Esophagus squamous epithelium (tissue), 5 donors: ENCODE measurements at regions not wholly inside any gene's neighbourhood (a gene's known extent, or its start where the extent isn't known, plus 50 kb on each side); places are given as distances from the start of the nearest gene placed in this dataset.

Experiments
- DNase-seq: peaks from one replicate; lab custom pipeline; 2025; lab: John Stamatoyannopoulos, UW
- H3K27ac ChIP-seq, 4 donors: fragments of 200-600 bp; sonication (generic); one replicate each; pipeline ENCODE4 v1.5.1; 2016 to 2019; ENCODE audit warnings: mild to moderate bottlenecking in 1 of 4
- H3K27me3 ChIP-seq, 4 donors: fragments of 200-600 bp; sonication (generic); 1 replicate in 3 of 4; 2 replicates in 1 of 4; pipeline versions ENCODE4 v1.5.1 to v1.6.0; 2017 to 2021; ENCODE audit warnings: antibody characterized with exemption in 1 of 4
- H3K36me3 ChIP-seq, 3 donors: fragments of 200-600 bp; sonication (generic); one replicate each; pipeline ENCODE4 v1.5.1; 2016 to 2019
- H3K4me1 ChIP-seq, 3 donors: fragments of 200-600 bp; sonication (generic); one replicate each; pipeline ENCODE4 v1.5.1; 2017 to 2019
- H3K4me3 ChIP-seq, 4 donors: fragments of 200-600 bp; sonication (generic); 1 replicate in 3 of 4; 2 replicates in 1 of 4; pipeline ENCODE4 v1.5.1; 2016 to 2019; ENCODE audit warnings: mild to moderate bottlenecking in 2 of 4, moderate library complexity in 1 of 4
- H3K9me3 ChIP-seq, 3 donors: fragments of 200-600 bp; sonication (generic); one replicate each; pipeline ENCODE4 v1.5.1; 2016 to 2019
- CTCF ChIP-seq, 6 experiments: fragments of 450-650 bp in 4 of 6; fragments of 200-600 bp in 2 of 6; sonication (generic) in 2 of 6; IDR thresholded peaks; one replicate each; pipeline ENCODE4 v1.5.1; 2016 to 2019; ENCODE audit warnings: antibody characterized with exemption in 6 of 6, mild to moderate bottlenecking in 4 of 6, moderate library complexity in 4 of 6
- POLR2A ChIP-seq, 4 donors: fragments of 450-650 bp; IDR thresholded peaks; one replicate each; pipeline ENCODE4 v1.6.1; 2017; ENCODE audit warnings: antibody characterized with exemption in 4 of 4, mild to moderate bottlenecking in 4 of 4, moderate library complexity in 3 of 4
- WGBS, 2 donors: methylation state at CpG; one replicate each; pipeline ENCODE4 v1.1.5; 2018; 5-methylcytosine and 5-hydroxymethylcytosine counted together
- intact Hi-C: fragments of 100-400 bp; cut with DNase I; formaldehyde crosslinking; loops from one replicate; pipeline ENCODE4 v1.15.0; 2022
- donor health status: DM: yes; HTN: yes; CAD: no.

GRCh38 chr6:93104195-93104817, 315.1 kb downstream of the EPHA7 start:
- intact Hi-C loops: no loop called here
- 14 to 24% methylated on average over 1 of the region's 1 CpG for WGBS, 2 donors
- Histone ChIP-seq H3K27ac (no peak overlapping the region), H3K4me1 (no peaks in the 10 kb centered on the region), H3K9me3 (no peaks in the 10 kb centered on the region), H3K36me3 (no peaks in the 10 kb centered on the region), H3K27me3 (no peaks in the 10 kb centered on the region), H3K4me3 (no peak overlapping the region)
- TF ChIP-seq POLR2A (IDR thresholded peaks at IDR 0.05) (no peak), CTCF (IDR thresholded peaks at IDR 0.05) (no peak)
- no peak for DNase-seq

- no peaks in the 10 kb centered on the region for H3K4me1 ChIP-seq
- H3K27ac ChIP-seq: no peak overlapping the region
- H3K4me3 ChIP-seq: peak overlapping the region in 1 of 4 donors; percentile 42
- no peaks in the 10 kb centered on the region for H3K27me3 ChIP-seq
- intact Hi-C loops: no loop called here
- no peak for TF ChIP-seq POLR2A (IDR thresholded peaks at IDR 0.05)
- TF ChIP-seq CTCF (IDR thresholded peaks at IDR 0.05): no peak
- no peak for DNase-seq
- H3K9me3 ChIP-seq: no peaks in the 10 kb centered on the region
- H3K36me3 ChIP-seq: no peaks in the 10 kb centered on the region
- 9 to 20% methylated on average over 14 of the region's 14 CpGs for WGBS, 2 donors
Measured at GRCh38 chr6:93088621-93089501, 330.5 kb downstream of the EPHA7 start.

DNA sequence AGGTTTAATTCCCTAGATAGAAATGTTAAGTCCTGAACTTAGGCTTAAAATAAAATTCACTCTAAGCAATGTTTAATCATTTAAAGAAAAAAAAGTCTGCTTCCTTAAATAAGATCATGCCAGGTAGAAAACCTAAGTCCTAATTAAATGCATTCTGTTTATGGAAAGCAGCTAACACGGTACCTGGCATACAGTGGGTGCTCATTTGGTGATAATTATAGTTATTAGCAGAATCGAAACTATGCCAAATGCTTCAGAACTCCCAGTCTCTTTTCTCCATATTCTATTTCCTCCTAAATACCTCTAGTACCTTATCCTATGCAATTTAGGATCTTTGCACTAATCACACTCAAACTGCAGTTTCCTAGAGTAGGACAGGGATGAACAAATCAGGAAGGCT, 331.8 kb downstream of the EPHA7 start:
- Histone ChIP-seq H3K4me3 (no peak overlapping the region), H3K27ac (no peak overlapping the region), H3K27me3 (no peaks in the 10 kb centered on the region), H3K4me1 (no peaks in the 10 kb centered on the region), H3K36me3 (no peaks in the 10 kb centered on the region), H3K9me3 (no peaks in the 10 kb centered on the region)
- intact Hi-C loops: no loop called here
- no peak for TF ChIP-seq POLR2A (IDR thresholded peaks at IDR 0.05)
- no peak for TF ChIP-seq CTCF (IDR thresholded peaks at IDR 0.05)
- DNase-seq: no peak
- 60 to 77% methylated on average over 2 of the region's 2 CpGs for WGBS, 2 donors

GRCh38 chr6:93086351-93086750, 333.0 kb downstream of the EPHA7 start:
- no peaks in the 10 kb centered on the region for H3K27me3 ChIP-seq
- no peaks in the 10 kb centered on the region for H3K4me1 ChIP-seq
- intact Hi-C loops: no loop called here
- DNase-seq: no peak
- H3K4me3 ChIP-seq: no peak overlapping the region
- H3K36me3 ChIP-seq: no peaks in the 10 kb centered on the region
- H3K9me3 ChIP-seq: no peaks in the 10 kb centered on the region
- H3K27ac ChIP-seq: no peak overlapping the region
- TF ChIP-seq CTCF (IDR thresholded peaks at IDR 0.05) (no peak), POLR2A (IDR thresholded peaks at IDR 0.05) (no peak)
